ENCODE measurements at regions not wholly inside any gene's neighbourhood (a gene's known extent, or its start where the extent isn't known, plus 50 kb on each side); places are given as distances from the start of the nearest gene placed in this dataset.

DNA sequence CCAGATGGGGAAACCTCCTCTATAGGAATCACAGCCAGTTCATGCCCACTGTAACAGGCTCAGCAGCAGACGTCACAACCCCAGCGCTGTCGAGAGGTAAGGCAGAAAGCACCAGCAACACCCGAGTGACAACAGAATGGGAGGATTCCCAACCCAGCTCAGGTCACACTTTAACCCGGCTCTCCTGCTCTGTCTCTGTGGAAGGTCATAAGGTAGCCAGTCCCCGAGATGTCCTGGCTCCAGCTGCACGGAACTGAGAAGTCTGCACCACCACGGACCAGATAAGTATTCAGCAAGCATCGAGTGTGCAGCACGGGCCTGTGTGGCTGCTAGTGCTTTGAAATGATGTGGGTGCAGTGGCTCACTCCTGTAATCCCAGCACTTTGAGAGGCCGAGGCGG lies 236.7 kb upstream of the TCERG1L start:
- Histone ChIP-seq H3K4me3 (no peak overlapping the region), H3K27ac (no peak overlapping the region), H3K4me1 (no peaks in the 10 kb centered on the region), H3K9me3 (no peaks in the 10 kb centered on the region), H3K27me3 (no peaks in the 10 kb centered on the region), H3K36me3 (ENCODE audit: low read depth, missing control alignments) (no peaks in the 10 kb centered on the region)
- WGBS, 2 donors: 85 to 91% methylated on average over 12 of the region's 12 CpGs
- TF ChIP-seq, protein P1, sequence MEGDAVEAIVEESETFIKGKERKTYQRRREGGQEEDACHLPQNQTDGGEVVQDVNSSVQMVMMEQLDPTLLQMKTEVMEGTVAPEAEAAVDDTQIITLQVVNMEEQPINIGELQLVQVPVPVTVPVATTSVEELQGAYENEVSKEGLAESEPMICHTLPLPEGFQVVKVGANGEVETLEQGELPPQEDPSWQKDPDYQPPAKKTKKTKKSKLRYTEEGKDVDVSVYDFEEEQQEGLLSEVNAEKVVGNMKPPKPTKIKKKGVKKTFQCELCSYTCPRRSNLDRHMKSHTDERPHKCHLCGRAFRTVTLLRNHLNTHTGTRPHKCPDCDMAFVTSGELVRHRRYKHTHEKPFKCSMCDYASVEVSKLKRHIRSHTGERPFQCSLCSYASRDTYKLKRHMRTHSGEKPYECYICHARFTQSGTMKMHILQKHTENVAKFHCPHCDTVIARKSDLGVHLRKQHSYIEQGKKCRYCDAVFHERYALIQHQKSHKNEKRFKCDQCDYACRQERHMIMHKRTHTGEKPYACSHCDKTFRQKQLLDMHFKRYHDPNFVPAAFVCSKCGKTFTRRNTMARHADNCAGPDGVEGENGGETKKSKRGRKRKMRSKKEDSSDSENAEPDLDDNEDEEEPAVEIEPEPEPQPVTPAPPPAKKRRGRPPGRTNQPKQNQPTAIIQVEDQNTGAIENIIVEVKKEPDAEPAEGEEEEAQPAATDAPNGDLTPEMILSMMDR (IDR thresholded peaks at IDR 0.05): no peak
- no peak for TF ChIP-seq POLR2A (IDR thresholded peaks at IDR 0.05)
- DNase-seq: no peak
- intact Hi-C loops (cut with DNase I; ENCODE audit: low total_unique reads): no loop called here

DNA sequence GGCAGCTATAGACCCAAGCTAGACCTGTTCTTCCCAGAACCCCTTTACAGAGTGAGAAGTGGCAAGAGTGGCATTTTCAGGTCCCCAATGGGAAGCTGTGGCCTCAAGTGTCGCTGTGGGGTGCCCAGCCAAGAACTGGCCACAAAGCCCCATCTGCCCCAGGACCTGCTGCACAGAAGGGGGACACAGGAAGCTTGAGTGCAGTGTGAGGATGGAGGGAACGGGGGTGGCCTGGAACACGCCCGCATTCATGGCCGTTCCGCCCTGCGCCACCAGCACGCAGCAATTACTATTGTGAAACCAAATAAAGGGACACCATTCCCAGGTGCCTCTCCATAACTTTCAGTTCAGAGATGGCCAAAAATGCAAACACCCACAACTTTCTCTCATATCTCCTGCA lies 237.6 kb upstream of the TCERG1L start:
- Histone ChIP-seq H3K27me3 (no peaks in the 10 kb centered on the region), H3K9me3 (no peaks in the 10 kb centered on the region), H3K27ac (no peak overlapping the region), H3K4me3 (no peak overlapping the region), H3K4me1 (no peaks in the 10 kb centered on the region), H3K36me3 (ENCODE audit: low read depth, missing control alignments) (no peaks in the 10 kb centered on the region)
- TF ChIP-seq, protein P1 (IDR thresholded peaks at IDR 0.05): no peak
- intact Hi-C loops (cut with DNase I; ENCODE audit: low total_unique reads): no loop called here
- no peak for DNase-seq
- WGBS, 2 donors: 93 to 95% methylated on average over 8 of the region's 8 CpGs

DNA sequence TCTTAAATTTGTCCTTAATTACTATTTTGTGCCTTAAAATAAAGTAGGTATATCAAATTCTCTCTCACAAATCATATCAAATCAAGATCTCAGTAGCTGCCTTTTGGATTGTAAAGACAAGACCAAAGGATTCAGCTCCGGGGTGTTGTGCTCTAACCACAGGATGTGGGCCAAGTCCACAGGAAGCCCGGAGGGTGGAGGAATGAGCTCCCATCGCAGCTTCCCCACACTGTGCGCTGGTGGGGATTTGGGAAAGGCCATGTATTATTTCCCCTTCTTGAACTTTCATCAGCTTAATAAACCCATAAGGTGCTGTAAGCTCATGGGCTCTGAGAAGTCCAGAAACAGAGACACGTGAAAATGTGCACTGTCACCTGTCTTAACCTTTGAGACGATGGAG lies 241.6 kb upstream of the TCERG1L start:
- H3K27me3 ChIP-seq: no peaks in the 10 kb centered on the region
- WGBS, 2 donors: 74 to 77% methylated on average over 6 of the region's 6 CpGs
- H3K36me3 ChIP-seq (ENCODE audit: low read depth, missing control alignments): no peaks in the 10 kb centered on the region
- H3K4me3 ChIP-seq: no peak overlapping the region
- intact Hi-C loops (cut with DNase I; ENCODE audit: low total_unique reads): no loop called here
- H3K9me3 ChIP-seq: no peaks in the 10 kb centered on the region
- no peak overlapping the region for H3K27ac ChIP-seq
- H3K4me1 ChIP-seq: no peaks in the 10 kb centered on the region
- no peak for DNase-seq
- no peak for TF ChIP-seq POLR2A (IDR thresholded peaks at IDR 0.05)
- TF ChIP-seq, protein P1 (IDR thresholded peaks at IDR 0.05): no peak

- H3K27me3 ChIP-seq: no peaks in the 10 kb centered on the region
- no peak for TF ChIP-seq POLR2A (IDR thresholded peaks at IDR 0.05)
- TF ChIP-seq, protein P1 (IDR thresholded peaks at IDR 0.05): no peak
Measured at GRCh38 chr10:131553581-131553980, 242.1 kb upstream of the TCERG1L start.

DNA sequence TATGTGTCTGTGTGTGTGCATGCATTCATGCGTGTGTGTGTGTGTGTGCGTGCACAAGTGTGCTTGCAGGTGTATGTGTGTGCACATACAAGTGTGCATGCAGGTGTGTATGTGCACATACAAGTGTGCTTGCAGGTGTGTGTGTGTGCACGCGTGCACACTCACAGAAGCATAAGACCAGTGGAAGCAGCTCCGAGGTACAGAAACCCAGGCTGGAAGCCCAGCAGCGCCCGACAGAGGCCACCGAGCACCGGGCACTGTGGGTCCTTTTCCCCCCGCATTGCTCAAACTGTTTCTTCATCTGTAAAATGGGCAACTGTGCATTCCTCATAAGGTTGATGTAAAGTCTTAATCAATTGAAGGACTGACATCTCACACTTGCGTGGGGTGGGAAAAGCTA lies 243.3 kb upstream of the TCERG1L start:
- TF ChIP-seq, protein P1 (IDR thresholded peaks at IDR 0.05): no peak
- TF ChIP-seq POLR2A (IDR thresholded peaks at IDR 0.05): no peak
- no peak overlapping the region for H3K4me3 ChIP-seq
- H3K27ac ChIP-seq: no peak overlapping the region
- intact Hi-C loops (cut with DNase I; ENCODE audit: low total_unique reads): no loop called here
- 85 to 90% methylated on average over 11 of the region's 11 CpGs for WGBS, 2 donors
- H3K36me3 ChIP-seq (ENCODE audit: low read depth, missing control alignments): no peaks in the 10 kb centered on the region
- DNase-seq: no peak
- H3K4me1 ChIP-seq: no peaks in the 10 kb centered on the region
- H3K27me3 ChIP-seq: no peaks in the 10 kb centered on the region
- H3K9me3 ChIP-seq: no peaks in the 10 kb centered on the region

More at GRCh38 chr10:131553581-131553980, 242.1 kb upstream of the TCERG1L start:
- no peak overlapping the region for H3K4me3 ChIP-seq
- WGBS, 2 donors: 80 to 89% methylated on average over 8 of the region's 8 CpGs
- H3K27ac ChIP-seq: no peak overlapping the region
- H3K9me3 ChIP-seq: no peaks in the 10 kb centered on the region
- no peaks in the 10 kb centered on the region for H3K36me3 ChIP-seq (ENCODE audit: low read depth, missing control alignments)
- no peak for DNase-seq
- no peaks in the 10 kb centered on the region for H3K4me1 ChIP-seq
- intact Hi-C loops (cut with DNase I; ENCODE audit: low total_unique reads): no loop called here

All from testis (tissue), 2 donors.